ENCODE measurements at regions not wholly inside any gene's neighbourhood (a gene's known extent, or its start where the extent isn't known, plus 50 kb on each side); places are given as distances from the start of the nearest gene placed in this dataset.

- DNase-seq (ENCODE audit: low read depth) = no peak
Observed at GRCh38 chr15:62798536-62798935, 244.0 kb upstream of the TPM1 start.

GRCh38 chr15:62799037-62799436 lies 243.5 kb upstream of the TPM1 start:
- no peak for DNase-seq (ENCODE audit: low read depth)

GRCh38 chr15:62799919-62800318 lies 242.6 kb upstream of the TPM1 start:
- DNase-seq (ENCODE audit: low read depth) = no peak

GRCh38 chr15:62802612-62803011 lies 239.9 kb upstream of the TPM1 start:
- DNase-seq (ENCODE audit: low read depth) = no peak

GRCh38 chr15:62803856-62804400 lies 238.6 kb upstream of the TPM1 start:
- no peak for DNase-seq (ENCODE audit: low read depth)

- no peak for DNase-seq (ENCODE audit: low read depth)
Observed at GRCh38 chr15:62805502-62805901, 237.0 kb upstream of the TPM1 start.

- no peak for DNase-seq (ENCODE audit: low read depth)
Observed at GRCh38 chr15:62807539-62808130, 234.9 kb upstream of the TPM1 start.

- peak; percentile 61 for DNase-seq (ENCODE audit: low read depth)
Observed at GRCh38 chr15:62809115-62809967, 233.2 kb upstream of the TPM1 start.

GRCh38 chr15:62809968-62810260 lies 232.6 kb upstream of the TPM1 start:
- DNase-seq (ENCODE audit: low read depth) = no peak

- no peak for DNase-seq (ENCODE audit: low read depth)
Observed at GRCh38 chr15:62812515-62812835, 230.1 kb upstream of the TPM1 start.

GRCh38 chr15:62816342-62817069 lies 226.0 kb upstream of the TPM1 start:
- DNase-seq (ENCODE audit: low read depth) = no peak

- DNase-seq (ENCODE audit: low read depth) = no peak
Observed at GRCh38 chr15:62818691-62819090, 223.9 kb upstream of the TPM1 start.

- no peak for DNase-seq (ENCODE audit: low read depth)
Observed at GRCh38 chr15:62821384-62822131, 221.0 kb upstream of the TPM1 start.

- no peak for DNase-seq (ENCODE audit: low read depth)
Observed at GRCh38 chr15:62822228-62822627, 220.3 kb upstream of the TPM1 start.

- no peak for DNase-seq (ENCODE audit: low read depth)
Observed at GRCh38 chr15:62823561-62823960, 219.0 kb upstream of the TPM1 start.

GRCh38 chr15:62824111-62825015 lies 218.2 kb upstream of the TPM1 start:
- peak; percentile 79 for DNase-seq (ENCODE audit: low read depth)

- DNase-seq (ENCODE audit: low read depth) = no peak
Observed at GRCh38 chr15:62825191-62825590, 217.4 kb upstream of the TPM1 start.

GRCh38 chr15:62826561-62826960 lies 216.0 kb upstream of the TPM1 start:
- DNase-seq (ENCODE audit: low read depth) = no peak

GRCh38 chr15:62828364-62828763 lies 214.2 kb upstream of the TPM1 start:
- DNase-seq (ENCODE audit: low read depth) = no peak

- DNase-seq (ENCODE audit: low read depth) = no peak
Observed at GRCh38 chr15:62832231-62832630, 210.3 kb upstream of the TPM1 start.

GRCh38 chr15:62833646-62834045 lies 208.9 kb upstream of the TPM1 start:
- no peak for DNase-seq (ENCODE audit: low read depth)

All from M059J (cell line).